Activated T-cell treated with anti-CD3 and anti-CD28 coated beads, Interleukin-2, amount 50 U/mL, for 24 hours (primary cell): ENCODE measurements at regions not wholly inside any gene's neighbourhood (a gene's known extent, or its start where the extent isn't known, plus 50 kb on each side); places are given as distances from the start of the nearest gene placed in this dataset.
"Not testable (repeated sequence)": the region's sequence is repeated elsewhere in the genome, so short reads cannot be mapped to it uniquely, and the experiment has no call there.

Experiments
- DNase-seq: peaks from one replicate; pipeline ENCODE4 v3.0.0-alpha.2; 2020
- H3K27ac Mint-ChIP-seq: 2 replicates; pipeline ENCODE4 v1.8.0; 2020; ENCODE audit warnings: mild to moderate bottlenecking, mixed read lengths
- H3K27me3 Mint-ChIP-seq: 2 replicates; pipeline ENCODE4 v1.8.0; 2020; ENCODE audit warnings: mixed read lengths
- H3K36me3 Mint-ChIP-seq: 2 replicates; pipeline ENCODE4 v1.8.0; 2020; ENCODE audit warnings: low read depth, mixed read lengths
- H3K4me1 Mint-ChIP-seq: 2 replicates; pipeline ENCODE4 v1.8.0; 2020; ENCODE audit warnings: low read depth, mixed read lengths
- H3K4me3 Mint-ChIP-seq: 2 replicates; pipeline ENCODE4 v1.8.0; 2020; ENCODE audit warnings: mild to moderate bottlenecking, moderate library complexity, mixed read lengths
- H3K9me3 Mint-ChIP-seq: 2 replicates; pipeline ENCODE4 v1.8.0; 2020; ENCODE audit warnings: mixed read lengths

DNA sequence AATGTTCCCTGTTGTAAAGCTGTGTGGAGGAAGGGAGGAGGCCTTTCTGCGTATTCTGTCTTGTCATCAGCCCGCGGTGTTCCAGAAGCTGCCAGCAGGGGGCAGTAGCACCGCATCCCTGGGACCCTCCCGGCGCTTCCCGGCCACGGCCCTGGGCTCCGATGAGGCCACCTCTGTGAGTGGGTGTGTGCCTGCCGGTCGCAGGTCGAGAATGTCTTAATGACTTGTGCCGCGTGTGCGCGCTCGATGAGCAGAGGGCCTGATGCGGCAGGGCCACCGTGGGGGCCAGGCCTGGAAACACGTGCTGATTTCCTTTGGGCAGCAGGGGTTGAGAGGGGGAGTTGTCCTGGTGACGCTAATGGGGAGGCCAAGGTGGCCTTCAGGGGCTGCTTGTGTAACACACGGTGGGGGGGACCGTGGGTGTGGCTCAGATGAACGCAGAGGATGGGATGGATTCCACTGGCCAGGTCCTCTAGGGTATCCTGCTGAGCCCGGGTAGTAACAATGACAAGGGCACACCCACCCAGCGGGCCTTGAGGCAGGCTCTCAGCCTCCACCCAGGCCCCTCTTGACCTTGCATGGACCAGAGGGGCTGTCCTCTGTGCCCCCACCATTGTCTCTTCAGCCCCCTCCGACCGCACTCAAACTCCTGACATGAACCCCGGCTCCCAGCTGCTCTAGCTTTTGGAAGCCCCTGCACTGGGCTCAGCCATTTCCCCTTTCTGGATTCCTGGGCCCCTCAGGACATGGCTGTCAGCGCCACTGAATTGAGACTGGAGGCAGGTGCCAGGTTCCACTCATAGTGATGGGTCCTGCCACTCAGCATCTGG is 135.9 kb upstream of the PODXL start:
- Mint-ChIP-seq H3K36me3 (no peaks in the 10 kb centered on the region), H3K4me3 (no peak overlapping the region), H3K27me3 (peaks cover 56% of the 10 kb centered on the region), H3K4me1 (peaks cover 4% of the 10 kb centered on the region), H3K27ac (no peak overlapping the region), H3K9me3 (no peaks in the 10 kb centered on the region)
- peak; percentile 59 for DNase-seq

DNA sequence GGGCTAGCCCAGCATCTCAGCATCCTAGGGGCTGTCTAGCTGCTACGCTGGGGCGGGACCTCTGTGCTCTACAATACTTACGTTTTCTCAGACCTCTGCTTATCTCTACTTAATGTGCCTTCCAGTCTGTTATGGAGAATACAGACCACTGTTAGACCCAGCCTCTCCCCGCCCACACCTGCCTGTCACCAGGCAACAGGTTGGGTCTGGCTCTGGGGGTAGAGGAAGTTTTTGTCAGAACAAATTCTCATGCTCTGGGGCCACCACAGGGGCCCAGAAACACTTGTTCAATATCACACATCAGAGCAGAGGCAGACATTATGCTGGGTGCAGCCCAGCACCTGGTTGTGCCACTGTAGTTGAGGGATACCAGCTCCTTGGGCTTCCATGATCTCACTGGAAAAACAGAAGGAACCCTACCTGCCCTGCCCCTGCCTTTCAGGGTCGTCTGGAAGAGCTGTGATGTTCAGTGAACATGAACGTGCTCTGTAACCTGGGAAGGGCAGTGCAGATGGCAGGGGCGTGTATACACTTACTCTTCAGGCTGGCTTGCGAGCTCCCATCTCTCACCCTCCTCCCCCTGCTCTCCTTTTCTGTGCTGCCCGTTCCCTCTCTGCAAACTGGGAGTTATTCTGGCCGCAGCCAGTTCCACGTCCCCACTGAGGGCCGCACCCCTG is 135.2 kb upstream of the PODXL start:
- Mint-ChIP-seq H3K27me3 (peaks cover 62% of the 10 kb centered on the region), H3K27ac (no peak overlapping the region), H3K36me3 (no peaks in the 10 kb centered on the region), H3K9me3 (no peaks in the 10 kb centered on the region), H3K4me1 (peaks cover 4% of the 10 kb centered on the region), H3K4me3 (no peak overlapping the region)
- DNase-seq, result no peak

DNA sequence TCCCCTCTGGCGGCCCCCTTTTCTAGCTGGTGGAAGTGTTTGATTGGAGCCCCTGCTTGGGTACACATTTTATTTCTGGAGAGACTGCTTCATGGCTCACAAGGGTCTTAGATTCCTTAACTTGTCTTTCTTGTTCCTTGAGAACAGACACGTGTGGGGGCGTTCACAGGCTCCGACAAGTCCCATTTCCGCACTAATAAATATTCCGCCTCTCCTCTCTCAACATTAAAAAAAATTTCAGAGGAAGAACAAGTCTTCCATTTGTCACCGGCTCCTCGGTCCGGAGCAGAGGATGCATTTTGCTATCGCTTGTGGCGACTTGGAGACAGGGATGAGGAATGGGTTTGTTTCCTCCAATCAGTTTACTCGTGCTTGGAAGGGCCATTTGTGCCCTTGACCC is 134.0 kb upstream of the PODXL start:
- peaks cover 4% of the 10 kb centered on the region for H3K4me1 Mint-ChIP-seq
- H3K36me3 Mint-ChIP-seq, result no peaks in the 10 kb centered on the region
- H3K27ac Mint-ChIP-seq, result no peak overlapping the region
- H3K27me3 Mint-ChIP-seq, result peaks cover 62% of the 10 kb centered on the region
- H3K9me3 Mint-ChIP-seq, result no peaks in the 10 kb centered on the region
- DNase-seq, result no peak
- no peak overlapping the region for H3K4me3 Mint-ChIP-seq

DNA sequence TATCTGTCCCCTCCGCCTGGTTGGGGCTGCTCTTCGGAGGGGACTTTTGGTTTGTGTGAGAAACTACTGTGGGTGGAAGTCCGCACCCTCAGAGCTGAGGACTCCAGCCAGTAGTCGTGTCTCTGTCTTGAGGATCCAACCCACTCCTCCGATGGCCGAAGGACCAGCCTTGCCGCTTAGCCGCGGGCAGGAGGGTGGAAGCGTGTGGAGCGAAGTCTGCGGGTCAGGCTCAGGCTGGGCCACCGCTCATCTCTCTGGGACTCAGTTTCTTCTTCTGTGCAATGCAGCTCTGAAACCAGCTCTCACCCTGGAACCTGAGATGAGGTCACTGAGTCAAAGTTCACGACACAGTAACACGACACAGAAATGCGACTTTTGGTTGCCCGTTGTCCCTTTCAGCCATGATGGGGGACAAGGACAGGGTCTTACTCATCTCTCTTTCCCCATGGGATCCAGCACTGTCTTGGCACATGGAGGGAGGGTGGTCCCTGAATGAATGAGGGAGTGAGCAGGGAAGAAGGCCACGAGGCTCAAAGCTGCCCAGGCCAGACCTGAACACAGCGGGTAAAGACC is 133.3 kb upstream of the PODXL start:
- Mint-ChIP-seq H3K9me3 (no peaks in the 10 kb centered on the region), H3K4me1 (peaks cover 4% of the 10 kb centered on the region), H3K27ac (no peak overlapping the region), H3K36me3 (no peaks in the 10 kb centered on the region), H3K27me3 (peaks cover 68% of the 10 kb centered on the region), H3K4me3 (no peak overlapping the region)
- DNase-seq, result no peak

DNA sequence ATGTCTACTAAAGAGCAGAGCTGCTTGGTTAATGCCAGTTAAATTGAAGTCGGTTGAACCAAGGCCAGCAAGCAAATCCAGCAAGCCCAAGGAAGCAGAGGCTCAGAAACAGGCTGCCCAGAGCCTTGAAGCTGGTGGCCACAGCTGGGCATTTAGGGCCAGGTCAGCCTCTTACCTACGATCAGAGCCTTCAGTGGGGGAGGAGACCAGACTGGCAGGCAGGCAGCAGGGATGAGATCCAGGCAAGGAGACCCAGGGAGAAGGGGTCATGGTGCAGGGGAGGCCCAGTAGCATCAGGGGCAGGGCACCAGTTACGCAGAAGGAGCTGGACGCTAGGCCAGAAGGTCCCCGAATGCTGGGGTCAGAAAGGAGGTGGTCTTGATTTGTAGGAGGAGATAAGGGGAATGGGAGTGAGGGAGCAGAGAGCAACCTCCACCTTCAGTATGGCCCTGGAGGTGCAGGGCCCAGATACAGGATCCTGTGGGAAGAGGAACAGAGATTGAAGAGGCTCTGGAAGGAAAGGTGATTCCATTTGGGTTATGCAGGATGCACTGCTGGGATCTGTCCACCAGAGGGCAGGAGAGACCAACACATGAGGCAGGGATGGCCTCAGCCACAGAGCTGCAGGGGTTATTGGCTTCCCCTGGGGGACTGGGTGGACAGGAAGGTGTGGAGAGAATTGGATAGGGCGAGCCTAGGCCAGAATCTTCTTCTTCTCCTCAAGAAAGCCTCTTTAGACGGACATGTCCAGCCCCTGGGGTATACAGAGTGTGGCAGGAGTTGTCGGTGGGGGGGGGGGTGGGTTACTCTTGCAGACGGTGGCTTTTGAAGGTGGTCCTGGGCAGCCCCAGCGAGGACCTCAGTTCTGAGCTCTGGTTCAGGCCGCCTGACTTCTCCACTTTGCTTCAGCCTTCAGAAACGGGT is 132.6 kb upstream of the PODXL start:
- Mint-ChIP-seq H3K27ac (no peak overlapping the region), H3K4me1 (peaks cover 4% of the 10 kb centered on the region), H3K9me3 (no peaks in the 10 kb centered on the region), H3K36me3 (no peaks in the 10 kb centered on the region), H3K4me3 (no peak overlapping the region), H3K27me3 (peaks cover 67% of the 10 kb centered on the region)
- DNase-seq, result peak; percentile 71

DNA sequence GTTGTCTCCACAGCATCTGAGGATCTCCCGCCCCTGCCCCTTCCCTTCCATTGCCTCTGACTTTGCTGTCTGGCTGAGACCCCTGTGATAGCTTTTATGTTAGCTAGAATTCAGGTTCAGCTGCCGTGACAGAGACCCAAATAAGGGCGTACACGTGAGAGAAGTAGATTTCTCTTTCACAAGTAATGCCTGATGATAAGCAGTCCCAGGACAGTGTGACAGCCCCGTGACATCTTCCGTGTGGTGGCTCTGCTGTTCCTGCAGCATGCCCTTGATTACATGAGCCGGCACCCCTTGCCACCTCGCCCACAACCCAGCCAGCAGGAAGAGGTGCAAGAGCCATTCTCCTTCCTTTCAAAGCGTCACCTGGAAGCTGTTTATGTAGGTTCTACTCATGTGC is 130.9 kb upstream of the PODXL start:
- Mint-ChIP-seq H3K36me3 (no peaks in the 10 kb centered on the region), H3K4me1 (peaks cover 4% of the 10 kb centered on the region), H3K27me3 (peaks cover 58% of the 10 kb centered on the region), H3K27ac (no peak overlapping the region), H3K9me3 (no peaks in the 10 kb centered on the region), H3K4me3 (no peak overlapping the region)
- no peak for DNase-seq

DNA sequence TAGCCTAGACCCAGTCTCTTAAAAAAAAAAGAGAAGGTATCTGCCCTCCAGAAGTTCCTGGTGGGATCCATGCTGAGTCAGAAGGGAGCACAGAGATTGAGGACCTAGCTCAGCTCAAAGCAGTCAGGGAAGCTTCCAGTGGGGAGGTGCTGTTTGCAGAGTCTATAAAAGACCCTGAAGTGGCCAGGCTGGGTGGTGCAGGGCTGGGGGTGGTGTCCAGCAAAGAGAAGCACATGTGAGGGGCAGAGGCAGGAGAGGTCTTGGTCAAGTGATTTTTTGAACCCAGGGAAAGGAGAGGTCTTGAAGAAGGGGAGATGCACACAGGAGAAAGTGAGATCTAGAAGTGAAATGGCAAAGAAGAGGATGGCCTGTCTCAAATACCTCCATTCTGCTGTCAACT is 130.4 kb upstream of the PODXL start:
- no peaks in the 10 kb centered on the region for H3K9me3 Mint-ChIP-seq
- H3K27ac Mint-ChIP-seq, result no peak overlapping the region
- peaks cover under 1% of the 10 kb centered on the region for H3K4me1 Mint-ChIP-seq
- no peak overlapping the region for H3K4me3 Mint-ChIP-seq
- H3K27me3 Mint-ChIP-seq, result peaks cover 57% of the 10 kb centered on the region
- no peak for DNase-seq
- no peaks in the 10 kb centered on the region for H3K36me3 Mint-ChIP-seq

DNA sequence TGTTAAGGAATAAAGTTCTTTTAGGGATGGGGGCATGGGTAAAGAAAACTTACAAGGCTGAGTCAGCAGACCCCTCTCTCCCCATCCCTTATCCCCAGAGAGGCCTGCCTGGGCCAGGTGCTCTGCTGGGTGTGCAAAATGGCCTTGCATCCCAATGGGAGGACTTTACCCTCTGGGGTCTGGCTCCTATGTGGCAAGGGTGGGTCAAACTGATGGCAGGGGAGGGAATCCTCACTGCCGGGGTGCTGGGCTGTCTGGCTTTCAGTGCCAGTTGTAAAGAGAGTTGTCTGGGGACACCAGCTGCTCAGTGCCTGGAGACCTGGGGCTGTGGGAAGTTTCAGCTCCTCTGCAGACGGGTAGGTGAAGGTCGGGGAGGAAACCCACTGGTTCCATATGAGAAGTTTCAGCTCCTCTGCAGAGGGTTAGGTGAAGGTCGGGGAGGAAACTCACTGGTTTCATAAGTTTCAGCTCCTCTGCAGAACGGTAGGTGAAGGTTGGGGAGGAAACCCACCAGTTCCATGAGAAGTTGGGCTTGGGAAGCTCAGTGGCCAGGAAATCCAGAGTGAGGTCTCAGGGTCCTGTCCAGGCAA is 127.2 kb upstream of the PODXL start:
- Mint-ChIP-seq H3K27me3 (peaks cover 43% of the 10 kb centered on the region), H3K36me3 (no peaks in the 10 kb centered on the region), H3K4me3 (no peak overlapping the region), H3K4me1 (no peaks in the 10 kb centered on the region), H3K9me3 (peaks cover 3% of the 10 kb centered on the region), H3K27ac (no peak overlapping the region)
- DNase-seq, result no peak

DNA sequence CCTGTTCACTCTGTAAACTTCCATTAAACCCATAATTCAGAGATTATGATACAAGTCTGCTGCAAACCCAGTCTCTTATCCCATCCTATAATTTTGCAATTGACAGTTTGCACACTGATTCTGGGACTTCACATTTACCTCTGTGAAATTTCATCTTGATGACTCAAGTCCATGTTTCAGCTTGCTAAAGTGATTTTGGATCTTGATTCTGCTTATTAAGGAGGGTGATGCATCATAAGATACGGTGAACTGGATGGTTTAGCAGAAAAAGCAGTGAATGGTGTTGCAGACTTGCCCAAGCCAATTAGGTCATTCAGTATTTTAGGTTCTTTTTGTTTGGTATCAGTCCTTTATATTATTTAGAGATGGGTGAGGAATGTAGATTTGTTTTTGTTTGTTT is 125.5 kb upstream of the PODXL start:
- Mint-ChIP-seq H3K36me3 (no peaks in the 10 kb centered on the region), H3K4me3 (no peak overlapping the region)
- DNase-seq, result no peak

DNA sequence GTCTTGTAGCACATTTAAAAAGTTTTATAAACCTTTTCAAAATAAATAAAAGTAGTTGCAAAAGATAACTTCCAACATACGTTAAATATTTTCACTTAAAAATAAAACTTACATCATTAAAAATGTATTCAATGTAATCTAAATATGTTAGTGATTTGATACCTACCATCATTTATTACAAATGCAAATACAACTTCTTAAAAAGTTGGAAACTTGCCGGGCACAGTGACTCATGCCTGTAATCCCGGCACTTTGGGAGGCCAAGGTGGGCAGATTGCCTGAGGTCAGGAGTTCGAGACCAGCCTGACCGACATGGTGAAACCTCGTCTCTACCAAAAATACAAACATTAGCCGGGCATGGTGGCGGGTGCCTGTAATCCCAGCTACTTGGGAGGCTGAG is 122.6 kb upstream of the PODXL start:
- not testable (repeated sequence) for DNase-seq, H3K4me3 Mint-ChIP-seq, H3K9me3 Mint-ChIP-seq, H3K4me1 Mint-ChIP-seq, H3K36me3 Mint-ChIP-seq, H3K27ac Mint-ChIP-seq
- H3K27me3 Mint-ChIP-seq, result peaks cover 46% of the 10 kb centered on the region

More for the DNA sequence above, 125.5 kb upstream of the PODXL start:
- H3K27ac Mint-ChIP-seq, result no peak overlapping the region
- H3K9me3 Mint-ChIP-seq, result peaks cover 3% of the 10 kb centered on the region
- peaks cover 43% of the 10 kb centered on the region for H3K27me3 Mint-ChIP-seq
- no peaks in the 10 kb centered on the region for H3K4me1 Mint-ChIP-seq

DNA sequence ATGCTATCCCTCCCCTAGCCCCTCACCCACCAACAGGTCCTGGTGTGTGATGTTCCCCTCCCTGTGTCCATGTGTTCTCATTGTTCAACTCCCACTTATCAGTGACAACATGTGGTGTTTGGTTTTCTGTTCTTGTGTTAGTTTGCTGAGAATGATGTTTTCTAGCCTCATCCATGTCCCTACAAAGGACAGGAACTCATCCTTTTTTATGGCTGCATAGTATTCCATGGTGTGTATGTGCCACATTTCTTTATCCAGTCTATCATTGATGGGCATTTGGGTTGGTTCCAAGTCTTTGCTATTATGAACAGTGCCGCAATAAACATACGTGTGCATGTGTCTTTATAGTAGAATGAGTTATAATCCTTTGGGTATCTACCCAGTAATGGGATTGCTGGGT is 120.4 kb upstream of the PODXL start:
- H3K9me3 Mint-ChIP-seq, H3K27ac Mint-ChIP-seq, H3K4me3 Mint-ChIP-seq, H3K4me1 Mint-ChIP-seq, H3K36me3 Mint-ChIP-seq, DNase-seq: not testable (repeated sequence)
- H3K27me3 Mint-ChIP-seq, result peaks cover 42% of the 10 kb centered on the region

DNA sequence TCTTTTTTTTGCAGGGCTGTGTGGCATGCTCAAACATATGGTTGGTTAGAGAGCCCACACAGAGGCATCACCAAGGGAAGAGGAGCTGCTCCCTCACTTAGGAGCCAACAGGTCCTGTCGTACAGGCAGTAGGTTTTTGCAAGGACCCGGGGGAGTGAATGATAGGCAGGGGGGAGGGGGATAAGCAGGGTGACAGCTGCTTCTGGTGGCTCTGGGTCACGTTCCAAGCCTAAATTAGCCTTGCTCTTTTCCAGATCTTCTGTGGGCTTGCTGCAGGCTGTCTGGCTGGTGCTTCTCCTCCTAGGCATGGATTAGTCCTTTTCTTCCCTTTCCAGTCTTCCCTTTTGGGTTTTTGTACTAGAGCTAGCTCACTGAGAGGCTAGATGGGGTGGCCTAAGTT is 117.7 kb upstream of the PODXL start:
- Mint-ChIP-seq H3K36me3 (no peaks in the 10 kb centered on the region), H3K27ac (no peak overlapping the region), H3K4me1 (no peaks in the 10 kb centered on the region), H3K27me3 (peaks cover 49% of the 10 kb centered on the region), H3K4me3 (no peak overlapping the region), H3K9me3 (no peaks in the 10 kb centered on the region)
- DNase-seq, result no peak

DNA sequence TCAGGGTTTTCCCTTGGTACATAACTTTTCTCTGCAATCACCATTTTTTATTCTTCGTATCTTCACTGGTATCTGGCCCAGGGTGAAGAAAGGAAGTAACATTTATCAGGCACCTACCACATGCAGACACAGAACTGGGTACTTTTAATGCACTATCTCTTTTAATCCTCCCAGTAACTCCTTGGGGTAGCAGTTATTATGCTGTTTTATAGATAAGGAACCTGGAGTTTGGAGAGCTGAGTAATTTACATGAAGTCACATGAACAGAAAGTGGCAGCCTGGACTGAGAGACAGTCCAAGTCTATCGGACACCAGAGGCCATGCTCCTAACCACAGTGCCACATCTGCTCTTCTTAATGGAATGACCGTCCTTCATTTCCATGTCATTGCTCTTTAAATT is 117.1 kb upstream of the PODXL start:
- Mint-ChIP-seq H3K27me3 (peaks cover 46% of the 10 kb centered on the region), H3K4me1 (no peaks in the 10 kb centered on the region), H3K4me3 (no peak overlapping the region), H3K27ac (no peak overlapping the region), H3K36me3 (no peaks in the 10 kb centered on the region), H3K9me3 (no peaks in the 10 kb centered on the region)
- no peak for DNase-seq

DNA sequence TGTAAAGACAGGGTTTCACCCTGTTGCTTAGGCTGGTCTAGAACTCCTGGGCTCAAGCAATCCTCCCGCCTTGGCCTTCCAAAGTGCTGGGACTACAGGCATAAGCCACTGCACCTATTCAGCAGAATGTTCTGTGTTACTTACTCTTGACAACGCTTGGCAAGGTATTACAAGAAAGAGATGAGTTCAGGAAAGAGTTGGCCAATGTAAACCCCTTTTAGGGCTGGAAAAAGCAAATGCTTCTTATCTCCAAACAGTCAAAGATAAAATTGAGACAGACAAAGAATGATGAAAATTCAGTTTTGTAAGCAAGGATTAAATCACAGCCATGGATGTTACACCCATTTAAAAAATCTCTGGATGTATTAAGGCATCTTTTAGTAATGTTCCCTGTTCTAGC is 114.0 kb upstream of the PODXL start:
- Mint-ChIP-seq H3K36me3 (no peaks in the 10 kb centered on the region), H3K4me3 (no peak overlapping the region), H3K27me3 (peaks cover 30% of the 10 kb centered on the region), H3K4me1 (no peaks in the 10 kb centered on the region), H3K9me3 (no peaks in the 10 kb centered on the region), H3K27ac (no peak overlapping the region)
- DNase-seq, result no peak
